ENCODE measurements at regions not wholly inside any gene's neighbourhood (a gene's known extent, or its start where the extent isn't known, plus 50 kb on each side); places are given as distances from the start of the nearest gene placed in this dataset.

- DNase-seq (ENCODE audit: low read depth in 2 of 2): no peak
- Histone ChIP-seq H3K4me3 (replicated peaks in 1 of 4; ENCODE audit: control extremely low read depth in 1 of 4, insufficient read depth in 1 of 4, low read depth in 3 of 4, low read length in 4 of 4) (no peak overlapping the region), H3K9ac (ENCODE audit: insufficient read depth, low read length) (no peak overlapping the region), H3K79me2 (ENCODE audit: control insufficient read depth, insufficient read depth, low read length) (no peaks in the 10 kb centered on the region), H3K4me1 (ENCODE audit: control insufficient read depth, extremely low read depth, insufficient read depth, low read length) (no peaks in the 10 kb centered on the region), H3K27me3 (ENCODE audit: control insufficient read depth, insufficient read depth, low read length) (no peaks in the 10 kb centered on the region), H3K27ac (ENCODE audit: insufficient read depth, low read length) (no peak overlapping the region), H2AFZ (ENCODE audit: low read length) (no peak overlapping the region), H3K36me3 (ENCODE audit: control insufficient read depth, insufficient read depth, low read length) (no peaks in the 10 kb centered on the region), H3K9me3 (ENCODE audit: control insufficient read depth, insufficient read depth, low read depth, low read length) (no peaks in the 10 kb centered on the region), H3K4me2 (ENCODE audit: extremely low read depth, insufficient read depth, low read length) (no peak overlapping the region), H4K20me1 (ENCODE audit: control insufficient read depth, extremely low read depth, insufficient read depth, low read length) (no peaks in the 10 kb centered on the region)
- TF ChIP-seq, protein P1, sequence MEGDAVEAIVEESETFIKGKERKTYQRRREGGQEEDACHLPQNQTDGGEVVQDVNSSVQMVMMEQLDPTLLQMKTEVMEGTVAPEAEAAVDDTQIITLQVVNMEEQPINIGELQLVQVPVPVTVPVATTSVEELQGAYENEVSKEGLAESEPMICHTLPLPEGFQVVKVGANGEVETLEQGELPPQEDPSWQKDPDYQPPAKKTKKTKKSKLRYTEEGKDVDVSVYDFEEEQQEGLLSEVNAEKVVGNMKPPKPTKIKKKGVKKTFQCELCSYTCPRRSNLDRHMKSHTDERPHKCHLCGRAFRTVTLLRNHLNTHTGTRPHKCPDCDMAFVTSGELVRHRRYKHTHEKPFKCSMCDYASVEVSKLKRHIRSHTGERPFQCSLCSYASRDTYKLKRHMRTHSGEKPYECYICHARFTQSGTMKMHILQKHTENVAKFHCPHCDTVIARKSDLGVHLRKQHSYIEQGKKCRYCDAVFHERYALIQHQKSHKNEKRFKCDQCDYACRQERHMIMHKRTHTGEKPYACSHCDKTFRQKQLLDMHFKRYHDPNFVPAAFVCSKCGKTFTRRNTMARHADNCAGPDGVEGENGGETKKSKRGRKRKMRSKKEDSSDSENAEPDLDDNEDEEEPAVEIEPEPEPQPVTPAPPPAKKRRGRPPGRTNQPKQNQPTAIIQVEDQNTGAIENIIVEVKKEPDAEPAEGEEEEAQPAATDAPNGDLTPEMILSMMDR (conservative IDR thresholded peaks at IDR 0.05 in 1 of 2, IDR thresholded peaks at IDR 0.05 in 1 of 2; ENCODE audit: low read depth in 1 of 2, low read length in 2 of 2): no peak
- no peak for TF ChIP-seq EZH2 (IDR thresholded peaks at IDR 0.05; ENCODE audit: low read length, missing control alignments)
These were observed 223.2 kb downstream of the TDRD15 start for GRCh38 chr2:21346984-21347383.

- no peak overlapping the region for H2AFZ ChIP-seq (ENCODE audit: low read length)
- DNase-seq (ENCODE audit: low read depth in 2 of 2): no peak
- no peak overlapping the region for H3K4me2 ChIP-seq (ENCODE audit: extremely low read depth, insufficient read depth, low read length)
- H3K27me3 ChIP-seq (ENCODE audit: control insufficient read depth, insufficient read depth, low read length): no peaks in the 10 kb centered on the region
- no peak overlapping the region for H3K4me3 ChIP-seq (replicated peaks in 1 of 4; ENCODE audit: control extremely low read depth in 1 of 4, insufficient read depth in 1 of 4, low read depth in 3 of 4, low read length in 4 of 4)
- no peak overlapping the region for H3K9ac ChIP-seq (ENCODE audit: insufficient read depth, low read length)
- H3K79me2 ChIP-seq (ENCODE audit: control insufficient read depth, insufficient read depth, low read length): no peaks in the 10 kb centered on the region
- TF ChIP-seq, protein P1 (conservative IDR thresholded peaks at IDR 0.05 in 1 of 2, IDR thresholded peaks at IDR 0.05 in 1 of 2; ENCODE audit: low read depth in 1 of 2, low read length in 2 of 2): no peak
- no peak for TF ChIP-seq EZH2 (IDR thresholded peaks at IDR 0.05; ENCODE audit: low read length, missing control alignments)
- H3K36me3 ChIP-seq (ENCODE audit: control insufficient read depth, insufficient read depth, low read length): no peaks in the 10 kb centered on the region
- H3K4me1 ChIP-seq (ENCODE audit: control insufficient read depth, extremely low read depth, insufficient read depth, low read length): no peaks in the 10 kb centered on the region
- no peak overlapping the region for H3K27ac ChIP-seq (ENCODE audit: insufficient read depth, low read length)
- H3K9me3 ChIP-seq (ENCODE audit: control insufficient read depth, insufficient read depth, low read depth, low read length): no peaks in the 10 kb centered on the region
- no peaks in the 10 kb centered on the region for H4K20me1 ChIP-seq (ENCODE audit: control insufficient read depth, extremely low read depth, insufficient read depth, low read length)
These were observed 230.3 kb downstream of the TDRD15 start for GRCh38 chr2:21353879-21354679.

DNA sequence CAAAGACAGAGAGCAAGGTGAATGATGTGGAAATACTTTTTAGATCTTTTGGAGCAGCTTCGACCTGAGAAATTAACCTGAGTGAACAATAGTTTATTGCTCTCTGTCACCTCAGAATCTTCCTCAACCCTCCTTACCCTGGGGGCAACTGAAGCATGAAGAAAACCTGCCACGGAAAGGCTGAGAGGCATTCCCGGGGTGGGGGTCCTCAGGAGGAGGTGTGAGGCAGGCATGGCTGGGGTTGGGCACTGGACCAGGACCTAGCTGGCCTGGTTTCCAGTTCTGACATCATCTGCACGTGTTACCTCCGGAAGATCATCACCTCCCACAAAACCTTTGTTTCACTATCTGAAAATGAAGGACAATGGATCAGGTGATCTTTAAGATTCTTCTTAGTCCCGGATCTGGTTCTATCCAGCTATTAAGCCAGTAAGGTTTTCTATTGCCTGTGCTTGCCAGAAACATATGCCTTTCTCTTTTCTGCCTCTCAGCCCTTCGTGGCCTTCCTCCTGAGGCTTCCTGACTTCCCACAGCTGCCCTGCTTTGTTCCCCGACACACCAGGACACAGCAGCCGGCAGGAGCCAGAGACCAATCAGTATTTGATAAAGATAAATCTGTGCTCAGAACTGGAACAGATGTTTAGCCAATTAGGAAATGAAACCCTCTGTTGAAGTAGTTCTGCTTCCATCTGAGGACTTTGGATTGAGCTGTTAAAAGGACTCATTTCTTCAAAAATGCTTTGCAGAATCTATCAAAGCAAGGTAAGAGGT, 232.5 kb downstream of the TDRD15 start:
- Histone ChIP-seq H3K4me3 (replicated peaks in 1 of 4; ENCODE audit: control extremely low read depth in 1 of 4, insufficient read depth in 1 of 4, low read depth in 3 of 4, low read length in 4 of 4) (no peak overlapping the region), H3K79me2 (ENCODE audit: control insufficient read depth, insufficient read depth, low read length) (no peaks in the 10 kb centered on the region), H2AFZ (ENCODE audit: low read length) (no peak overlapping the region), H3K4me1 (ENCODE audit: control insufficient read depth, extremely low read depth, insufficient read depth, low read length) (no peaks in the 10 kb centered on the region), H3K9me3 (ENCODE audit: control insufficient read depth, insufficient read depth, low read depth, low read length) (no peaks in the 10 kb centered on the region), H3K27me3 (ENCODE audit: control insufficient read depth, insufficient read depth, low read length) (no peaks in the 10 kb centered on the region), H4K20me1 (ENCODE audit: control insufficient read depth, extremely low read depth, insufficient read depth, low read length) (no peaks in the 10 kb centered on the region), H3K9ac (ENCODE audit: insufficient read depth, low read length) (no peak overlapping the region), H3K36me3 (ENCODE audit: control insufficient read depth, insufficient read depth, low read length) (no peaks in the 10 kb centered on the region), H3K4me2 (ENCODE audit: extremely low read depth, insufficient read depth, low read length) (no peak overlapping the region), H3K27ac (ENCODE audit: insufficient read depth, low read length) (no peak overlapping the region)
- TF ChIP-seq, protein P1 (conservative IDR thresholded peaks at IDR 0.05 in 1 of 2, IDR thresholded peaks at IDR 0.05 in 1 of 2; ENCODE audit: low read depth in 1 of 2, low read length in 2 of 2): no peak
- TF ChIP-seq EZH2 (IDR thresholded peaks at IDR 0.05; ENCODE audit: low read length, missing control alignments): no peak
- DNase-seq (ENCODE audit: low read depth in 2 of 2): no peak
